SK-N-SH (cell line): ENCODE measurements at regions not wholly inside any gene's neighbourhood (a gene's known extent, or its start where the extent isn't known, plus 50 kb on each side); places are given as distances from the start of the nearest gene placed in this dataset.

ENCODE experiments used
- CTCF ChIA-PET: fragments of 300-600, 350-600 bp; formaldehyde crosslinking; extraction: SDS; loops from one replicate; lab custom pipeline; 2021; lab: Yijun Ruan, JAX
- POLR2A ChIA-PET: fragments of 350-600 bp; sonication (Branson Sonifier 250); formaldehyde crosslinking; extraction: SDS; loops from one replicate; lab custom pipeline; 2020; ENCODE audit warnings: antibody characterized with exemption, inconsistent platforms; lab: Yijun Ruan, JAX
- DNase-seq: peaks from one replicate; pipeline ENCODE4 v3.0.0; 2012
- H2AFZ ChIP-seq: fragments of 200-600 bp; sonication (generic); 2 replicates; pipeline ENCODE4 v1.8.1; 2016; ENCODE audit warnings: antibody characterized with exemption, mild to moderate bottlenecking, low read depth
- H3F3A ChIP-seq: fragments of 200-600 bp; sonication (generic); replicated peaks from 2 replicates; pipeline ENCODE3; 2016; ENCODE audit warnings: antibody characterized with exemption, mild to moderate bottlenecking; ENCODE audit not compliant: insufficient read depth
- H3K27ac ChIP-seq, 2 experiments: fragments of 200-500 bp in 1 of 2; fragments of 200-600 bp in 1 of 2; sonication (Bioruptor generic) in 1 of 2; sonication (generic), shearing (Covaris generic) in 1 of 2; 2 replicates each; pipeline versions ENCODE4 v1.5.1 to v1.6.1; 2014 to 2016; ENCODE audit warnings: low read depth in 2 of 2, inconsistent platforms in 1 of 2, low read length in 1 of 2, mild to moderate bottlenecking in 1 of 2, mixed read lengths in 1 of 2
- H3K27me3 ChIP-seq: fragments of 200-600 bp; sonication (generic), shearing (Covaris generic); 2 replicates; pipeline ENCODE4 v1.6.1; 2016; ENCODE audit warnings: mixed run types; ENCODE audit not compliant: insufficient read depth
- H3K36me3 ChIP-seq, 2 experiments: fragments of 200-500 bp in 1 of 2; fragments of 200-600 bp in 1 of 2; sonication (Bioruptor generic) in 1 of 2; sonication (generic) in 1 of 2; replicated peaks in 1 of 2; 2 replicates each; pipeline versions ENCODE3 to v1.5.1; 2014 to 2016; ENCODE audit warnings: low read length in 1 of 2, mild to moderate bottlenecking in 1 of 2; ENCODE audit not compliant: insufficient read depth in 2 of 2, control insufficient read depth in 1 of 2
- H3K4me1 ChIP-seq, 2 experiments: fragments of 200-500 bp in 1 of 2; fragments of 200-600 bp in 1 of 2; sonication (Bioruptor generic) in 1 of 2; sonication (generic), shearing (Covaris generic) in 1 of 2; 2 replicates each; pipeline versions ENCODE4 v1.5.1 to v1.6.1; 2014 to 2016; ENCODE audit warnings: low read depth in 1 of 2, low read length in 1 of 2, mixed run types in 1 of 2; ENCODE audit not compliant: insufficient read depth in 2 of 2, control insufficient read depth in 1 of 2
- H3K4me2 ChIP-seq: fragments of 200-600 bp; sonication (generic), shearing (Covaris generic); 2 replicates; pipeline ENCODE4 v1.6.1; 2017; ENCODE audit warnings: mixed run types
- H3K4me3 ChIP-seq, 2 experiments: fragments of 200-500 bp in 1 of 2; fragments of 200-600 bp in 1 of 2; sonication (Bioruptor generic) in 1 of 2; sonication (generic), shearing (Covaris generic) in 1 of 2; 2 replicates each; pipeline versions ENCODE4 v1.5.1 to v1.8.1; 2014 to 2016; ENCODE audit warnings: low read depth in 2 of 2, inconsistent platforms in 1 of 2, low read length in 1 of 2, mild to moderate bottlenecking in 1 of 2, mixed read lengths in 1 of 2, moderate library complexity in 1 of 2
- H3K79me2 ChIP-seq: fragments of 200-600 bp; sonication (generic); 2 replicates; pipeline ENCODE4 v1.8.1; 2017; ENCODE audit warnings: mild to moderate bottlenecking; ENCODE audit not compliant: insufficient read depth
- H3K9ac ChIP-seq: fragments of 200-600 bp; sonication (generic); 2 replicates; pipeline ENCODE4 v1.6.1; 2017; ENCODE audit warnings: mixed run types
- H3K9me2 ChIP-seq: fragments of 200-600 bp; sonication (generic); 2 replicates; pipeline ENCODE4 v1.6.1; 2017; ENCODE audit warnings: mixed run types
- H3K9me3 ChIP-seq: fragments of 200-600 bp; sonication (generic); 2 replicates; pipeline ENCODE4 v1.6.1; 2017; ENCODE audit warnings: mixed run types, mild to moderate bottlenecking, moderate library complexity
- H4K20me1 ChIP-seq: fragments of 200-600 bp; sonication (generic); 2 replicates; pipeline ENCODE4 v1.6.1; 2017; ENCODE audit warnings: mild to moderate bottlenecking, mixed run types; ENCODE audit not compliant: insufficient read depth
- CHD2 ChIP-seq: fragments of 150-350 bp; IDR thresholded peaks from 2 replicates; pipeline ENCODE4 v1.6.1; 2018; ENCODE audit warnings: low read length; ENCODE audit not compliant: partially characterized antibody
- ELF1 ChIP-seq: IDR thresholded peaks from 2 replicates; pipeline ENCODE4 v1.4.0; 2012
- EZH2phosphoT487 ChIP-seq: fragments of 200-600 bp; sonication (generic); IDR thresholded peaks from 2 replicates; pipeline ENCODE4 v1.6.1; 2017; ENCODE audit warnings: low read depth, mixed run types, mild to moderate bottlenecking, antibody characterized with exemption, moderate library complexity, borderline replicate concordance
- FOXJ3 ChIP-seq: sonication (generic); formaldehyde crosslinking; IDR thresholded peaks from 2 replicates; pipeline ENCODE4 v1.5.1; 2020; ENCODE audit warnings: mild to moderate bottlenecking, missing genetic modification reagents
- JUND ChIP-seq: IDR thresholded peaks from 2 replicates; pipeline ENCODE4 v1.4.0; 2012
- MXI1 ChIP-seq: IDR thresholded peaks from 2 replicates; pipeline ENCODE4 v1.6.1; 2012; ENCODE audit warnings: mild to moderate bottlenecking, low read depth, low read length, improper control_type of control experiment
- NFIC ChIP-seq: IDR thresholded peaks from 2 replicates; pipeline ENCODE4 v1.4.0; 2012; ENCODE audit warnings: borderline replicate concordance
- RCOR1 ChIP-seq: fragments of 150-350 bp; IDR thresholded peaks from 2 replicates; pipeline ENCODE4 v1.6.1; 2017; ENCODE audit warnings: antibody characterized with exemption, low read length
- SIN3A ChIP-seq: IDR thresholded peaks from 2 replicates; pipeline ENCODE4 v1.6.1; 2012; ENCODE audit warnings: low read depth, mild to moderate bottlenecking, low read length, moderate library complexity, borderline replicate concordance
- SMC3 ChIP-seq: IDR thresholded peaks from 2 replicates; pipeline ENCODE4 v1.6.1; 2012; ENCODE audit warnings: low read depth, low read length, improper control_type of control experiment
- USF2 ChIP-seq: fragments of 150-350 bp; IDR thresholded peaks from 2 replicates; pipeline ENCODE4 v1.6.1; 2017; ENCODE audit warnings: antibody characterized with exemption, low read length, low read depth, borderline replicate concordance
- YY1 ChIP-seq: IDR thresholded peaks from 2 replicates; pipeline ENCODE4 v1.4.0; 2012; ENCODE audit warnings: low read depth, mild to moderate bottlenecking
- WGBS: methylation state at CpG from one replicate; pipeline ENCODE4 v1.1.6; 2017; ENCODE audit warnings: low lambda C conversion rate; 5-methylcytosine and 5-hydroxymethylcytosine counted together

GRCh38 chr5:60404171-60404570, 295.8 kb downstream of the DEPDC1B start:
- POLR2A ChIA-PET = no interaction called here
- Histone ChIP-seq H3K36me3 (no peaks in the 10 kb centered on the region), H3K4me2 (no peak overlapping the region), H3K27ac (no peak overlapping the region), H3K4me3 (no peak overlapping the region), H3K79me2 (no peaks in the 10 kb centered on the region), H3K9me3 (no peaks in the 10 kb centered on the region), H4K20me1 (no peaks in the 10 kb centered on the region), H3K9me2 (no peaks in the 10 kb centered on the region), H3K4me1 (no peaks in the 10 kb centered on the region), H2AFZ (no peak overlapping the region), H3K9ac (no peak overlapping the region), H3F3A (no peaks in the 10 kb centered on the region), H3K27me3 (no peaks in the 10 kb centered on the region)
- DNase-seq = no peak
- CTCF ChIA-PET = no interaction called here
- 71% methylated on average over 1 of the region's 1 CpG for WGBS
- TF ChIP-seq FOXJ3 (CRISPR knock-in tag) = no peak
- no peak for TF ChIP-seq RCOR1
- no peak for TF ChIP-seq ELF1
- TF ChIP-seq MXI1 = no peak
- TF ChIP-seq YY1 = no peak

GRCh38 chr5:60403343-60404006, 296.5 kb downstream of the DEPDC1B start:
- WGBS = 60% methylated on average over 1 of the region's 1 CpG
- POLR2A ChIA-PET = no interaction called here

GRCh38 chr5:60402161-60402785, 297.7 kb downstream of the DEPDC1B start:
- CTCF ChIA-PET = no interaction called here
- H3K4me3 ChIP-seq = no peak overlapping the region
- 70% methylated on average over 7 of the region's 8 CpGs for whole genome bisulfite sequencing
- no peaks in the 10 kb centered on the region for H3K9me3 ChIP-seq
- no peaks in the 10 kb centered on the region for H3K36me3 ChIP-seq
- H3K9ac ChIP-seq = no peak overlapping the region
- no peaks in the 10 kb centered on the region for H3K79me2 ChIP-seq
- no peak overlapping the region for H3K4me2 ChIP-seq
- H3K9me2 ChIP-seq = no peaks in the 10 kb centered on the region
- H3K27ac ChIP-seq = no peak overlapping the region
- TF ChIP-seq JUND (no peak), CHD2 (no peak)
- H2AFZ ChIP-seq = no peak overlapping the region
- POLR2A ChIA-PET = no interaction called here
- H4K20me1 ChIP-seq = no peaks in the 10 kb centered on the region
- no peaks in the 10 kb centered on the region for H3K27me3 ChIP-seq
- H3F3A ChIP-seq = no peaks in the 10 kb centered on the region
- no peaks in the 10 kb centered on the region for H3K4me1 ChIP-seq
- no peak for DNase-seq

More at GRCh38 chr5:60403343-60404006, 296.5 kb downstream of the DEPDC1B start:
- H3K9me3 ChIP-seq = no peaks in the 10 kb centered on the region
- no peak overlapping the region for H3K9ac ChIP-seq
- H2AFZ ChIP-seq = no peak overlapping the region
- no peaks in the 10 kb centered on the region for H3K9me2 ChIP-seq
- TF ChIP-seq JUND = no peak
- no peak for TF ChIP-seq USF2
- no peak for TF ChIP-seq SMC3
- no peak for TF ChIP-seq ELF1
- no peak for TF ChIP-seq NFIC
- no peak for TF ChIP-seq FOXJ3 (CRISPR knock-in tag)
- TF ChIP-seq YY1 = no peak
- no peak for TF ChIP-seq CHD2
- no peak for TF ChIP-seq SIN3A
- no peak for TF ChIP-seq EZH2phosphoT487
- H3K36me3 ChIP-seq = no peaks in the 10 kb centered on the region
- H3F3A ChIP-seq = no peaks in the 10 kb centered on the region
- DNase-seq = no peak
- H4K20me1 ChIP-seq = no peaks in the 10 kb centered on the region
- CTCF ChIA-PET = no interaction called here
- H3K4me2 ChIP-seq = no peak overlapping the region
- no peaks in the 10 kb centered on the region for H3K79me2 ChIP-seq
- no peaks in the 10 kb centered on the region for H3K27me3 ChIP-seq
- no peak overlapping the region for H3K27ac ChIP-seq
- no peak overlapping the region for H3K4me3 ChIP-seq
- no peaks in the 10 kb centered on the region for H3K4me1 ChIP-seq
